K562 (cell line): ENCODE measurements at regions not wholly inside any gene's neighbourhood (a gene's known extent, or its start where the extent isn't known, plus 50 kb on each side); places are given as distances from the start of the nearest gene placed in this dataset.

Experiments
- ATAC-seq: fragments of 200-7000 bp; cut with Tn5 transposase; 3 replicates; pipeline ENCODE4 v1.9.1; 2020; ENCODE audit warnings: moderate library complexity
- BruUV-seq: library from RNA; stranded (reverse); fragments of 400-500 nt; replicated peaks from 2 replicates; lab custom pipeline; 2021; lab: Mats Ljungman, UMichigan
- CTCF ChIA-PET: fragments of 300-600 bp; formaldehyde crosslinking; extraction: SDS; loops from one replicate; lab custom pipeline; 2021; ENCODE audit warnings: low intra/inter-chr PET ratio; lab: Yijun Ruan, JAX
- POLR2A ChIA-PET: fragments of 300-600, 350-650 bp; sonication (Branson Sonifier 250); formaldehyde crosslinking; extraction: SDS; loops from one replicate; lab custom pipeline; 2021; ENCODE audit warnings: antibody characterized with exemption, inconsistent platforms; lab: Yijun Ruan, JAX
- DNase-seq, 4 experiments: peaks; one replicate each; pipeline versions ENCODE4 v3.0.0 to v3.0.0-alpha.2; 2011 to 2018; ENCODE audit warnings: low spot score in 3 of 4, mixed read lengths in 3 of 4; ENCODE audit errors: extremely low read depth in 1 of 4
- FAIRE-seq: peaks from 2 replicates; lab custom pipeline; 2011; peaks lifted over from hg19 to GRCh38; lab: Jason Lieb, UNC
- H2AFZ ChIP-seq: 2 replicates; pipeline ENCODE4 v1.6.0; 2011; ENCODE audit warnings: low read depth, low read length, control low read depth, inconsistent platforms
- H3K27ac ChIP-seq: fragments of 200-600 bp; 3 replicates; pipeline ENCODE4 v1.8.0; 2011; ENCODE audit warnings: low read depth, mild to moderate bottlenecking, control low read depth, inconsistent platforms, low read length, moderate library complexity, mixed read lengths; ENCODE audit errors: extremely low read depth
- H3K27me3 ChIP-seq, 2 experiments: fragments of 300-600 bp in 1 of 2; 2 replicates in 1 of 2; 3 replicates in 1 of 2; pipeline versions ENCODE4 v1.6.0 to v1.8.0; 2011; ENCODE audit warnings: inconsistent platforms in 2 of 2, low read length in 2 of 2, mild to moderate bottlenecking in 1 of 2, mixed read lengths in 1 of 2, moderate library complexity in 1 of 2; ENCODE audit not compliant: control insufficient read depth in 2 of 2, insufficient read depth in 2 of 2
- H3K36me3 ChIP-seq: fragments of 300-600 bp; 3 replicates; pipeline ENCODE4 v1.8.0; 2011; ENCODE audit warnings: mild to moderate bottlenecking, low read length, inconsistent platforms; ENCODE audit not compliant: control insufficient read depth, insufficient read depth
- H3K4me1 ChIP-seq, 2 experiments: fragments of 200-600 bp in 1 of 2; replicated peaks in 1 of 2; 2 replicates in 1 of 2; 3 replicates in 1 of 2; pipeline versions ENCODE4 v1.5.1 to v1.8.0; 2011; ENCODE audit warnings: inconsistent platforms in 2 of 2, low read length in 2 of 2, mild to moderate bottlenecking in 1 of 2, mixed read lengths in 1 of 2, moderate library complexity in 1 of 2; ENCODE audit not compliant: control insufficient read depth in 2 of 2, insufficient read depth in 2 of 2
- H3K4me2 ChIP-seq: 2 replicates; pipeline ENCODE4 v1.6.1; 2011; ENCODE audit warnings: low read length, control low read depth, inconsistent platforms, mixed read lengths; ENCODE audit not compliant: insufficient read depth
- H3K4me3 ChIP-seq: fragments of 200-600 bp; sonication (generic), shearing (Covaris generic); 2 replicates; pipeline ENCODE4 v1.5.1; 2016; ENCODE audit warnings: control low read depth, inconsistent platforms
- H3K79me2 ChIP-seq: fragments of 200-600 bp; 3 replicates; pipeline ENCODE4 v1.8.0; 2011; ENCODE audit warnings: low read length, inconsistent platforms; ENCODE audit not compliant: control insufficient read depth, insufficient read depth
- H3K9ac ChIP-seq, 2 experiments: 2 replicates each; pipeline versions ENCODE4 v1.6.0 to v1.6.1; 2011; ENCODE audit warnings: low read depth in 2 of 2, low read length in 2 of 2, control low read depth in 1 of 2, inconsistent platforms in 1 of 2, mild to moderate bottlenecking in 1 of 2, mixed read lengths in 1 of 2; ENCODE audit not compliant: insufficient read depth in 1 of 2
- H3K9me1 ChIP-seq: one replicate; pipeline ENCODE4 v1.6.0; 2011; ENCODE audit warnings: inconsistent platforms, mild to moderate bottlenecking, low read length, moderate library complexity; ENCODE audit not compliant: control insufficient read depth, insufficient read depth
- H3K9me3 ChIP-seq: replicated peaks from 2 replicates; pipeline ENCODE4 v1.5.1; 2011; ENCODE audit warnings: low read depth, low read length, inconsistent platforms; ENCODE audit not compliant: control insufficient read depth, insufficient read depth
- H4K20me1 ChIP-seq: replicated peaks from 2 replicates; pipeline ENCODE4 v1.6.1; 2011; ENCODE audit warnings: low read length, inconsistent platforms, mixed read lengths; ENCODE audit not compliant: control insufficient read depth, insufficient read depth
- CBX1 ChIP-seq: sonication (generic); IDR thresholded peaks from 2 replicates; pipeline ENCODE4 v1.6.1; 2016; ENCODE audit warnings: antibody characterized with exemption, low read depth, mild to moderate bottlenecking
- CBX2 ChIP-seq: fragments of 200-600 bp; sonication (generic); IDR thresholded peaks from one replicate; pipeline ENCODE4 v1.6.1; 2012; ENCODE audit warnings: mild to moderate bottlenecking, low read length, inconsistent platforms; ENCODE audit not compliant: insufficient read depth, poor library complexity, severe bottlenecking
- DPF2 ChIP-seq: fragments of 450-650 bp; IDR thresholded peaks from 2 replicates; pipeline ENCODE4 v1.6.1; 2016
- E2F6 ChIP-seq, 2 experiments: IDR thresholded peaks; 2 replicates each; pipeline ENCODE4 v1.6.1; 2011; ENCODE audit warnings: borderline replicate concordance in 1 of 2, control low read depth in 1 of 2, low read depth in 1 of 2, low read length in 1 of 2, mild to moderate bottlenecking in 1 of 2, mixed read lengths in 1 of 2, moderate library complexity in 1 of 2; ENCODE audit not compliant: insufficient read depth in 1 of 2, insufficient read length in 1 of 2, poor library complexity in 1 of 2, severe bottlenecking in 1 of 2; ENCODE audit errors: extremely low read depth in 1 of 2
- FOXA1 ChIP-seq: fragments of 450-650 bp; IDR thresholded peaks from 2 replicates; pipeline ENCODE4 v1.6.1; 2016; ENCODE audit warnings: mild to moderate bottlenecking, borderline replicate concordance
- HDGF ChIP-seq: fragments of 450-650 bp; IDR thresholded peaks from 2 replicates; pipeline ENCODE4 v1.6.1; 2016
- LARP7 ChIP-seq: fragments of 450-650 bp; IDR thresholded peaks from 2 replicates; pipeline ENCODE4 v1.6.1; 2016
- MAFG ChIP-seq: fragments of 450-650 bp; conservative IDR thresholded peaks from 2 replicates; pipeline ENCODE4 v1.6.1; 2016; ENCODE audit warnings: missing genetic modification characterization, missing compliant biosample characterization
- U2AF2 ChIP-seq: fragments of 200-400 bp; formaldehyde crosslinking; optimal IDR thresholded peaks from 2 replicates; pipeline ENCODE3; 2017; ENCODE audit warnings: low read depth, mild to moderate bottlenecking, low read length
- ZKSCAN8 ChIP-seq: fragments of 200-800 bp; sonication (Bioruptor generic); IDR thresholded peaks from 2 replicates; pipeline ENCODE4 v1.6.1; 2016; ENCODE audit warnings: missing genetic modification characterization, missing compliant biosample characterization
- ZNF174 ChIP-seq: fragments of 250-450 bp; sonication (Bioruptor Pico); IDR thresholded peaks from 2 replicates; pipeline ENCODE4 v1.4.0; 2020; ENCODE audit warnings: mild to moderate bottlenecking
- WGBS: fragments of 100-300 bp; shearing (Covaris generic); methylation state at CpG from one replicate; pipeline ENCODE4 v1.1.6; 2016; ENCODE audit warnings: low coverage, mixed read lengths; ENCODE audit not compliant: insufficient coverage; ENCODE audit errors: missing lambda C conversion rate; 5-methylcytosine and 5-hydroxymethylcytosine counted together
- in situ Hi-C: fragments of 300-500 bp; cut with MboI; formaldehyde crosslinking; loops from 4 replicates; pipeline ENCODE4 v1.15.0; 2018; ENCODE audit warnings: inconsistent platforms, mixed read lengths
- intact Hi-C: fragments of 100-400 bp; cut with micrococcal nuclease; formaldehyde crosslinking; loops from 2 replicates; pipeline ENCODE4 v1.14.2; 2022

DNA sequence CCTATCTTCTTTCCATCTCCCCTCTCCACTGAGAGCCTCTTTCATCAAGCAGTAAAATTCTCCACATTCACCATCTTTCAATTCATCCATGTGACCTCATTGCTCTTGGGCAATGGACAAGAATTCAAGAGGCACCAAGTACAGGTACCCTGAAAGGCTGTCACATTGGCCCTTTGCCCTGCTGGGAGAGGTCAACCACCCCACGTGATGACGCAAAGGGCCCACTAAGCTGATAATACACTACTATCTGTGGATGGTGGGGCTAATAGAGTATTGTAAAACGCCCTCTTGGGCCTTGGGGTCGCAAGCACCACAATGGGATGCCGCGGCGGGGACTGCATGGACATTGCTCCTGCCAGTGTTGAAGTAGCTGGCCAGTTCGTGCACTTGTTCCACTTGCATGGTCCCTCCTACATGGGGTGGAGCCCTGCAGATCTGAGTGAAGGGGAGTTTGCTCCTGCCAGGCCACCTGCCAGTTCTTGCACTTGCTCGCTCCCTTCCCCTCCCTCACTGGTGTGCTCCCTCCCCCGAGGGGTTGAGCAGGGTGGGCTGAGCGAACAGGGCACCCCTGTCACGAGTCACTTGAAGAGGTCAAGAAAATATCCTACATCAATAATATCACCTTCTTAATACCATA lies 1578.8 kb upstream of the RAG2 start (continued):
- TF ChIP-seq ZKSCAN8 (CRISPR knock-in tag), result no peak

DNA sequence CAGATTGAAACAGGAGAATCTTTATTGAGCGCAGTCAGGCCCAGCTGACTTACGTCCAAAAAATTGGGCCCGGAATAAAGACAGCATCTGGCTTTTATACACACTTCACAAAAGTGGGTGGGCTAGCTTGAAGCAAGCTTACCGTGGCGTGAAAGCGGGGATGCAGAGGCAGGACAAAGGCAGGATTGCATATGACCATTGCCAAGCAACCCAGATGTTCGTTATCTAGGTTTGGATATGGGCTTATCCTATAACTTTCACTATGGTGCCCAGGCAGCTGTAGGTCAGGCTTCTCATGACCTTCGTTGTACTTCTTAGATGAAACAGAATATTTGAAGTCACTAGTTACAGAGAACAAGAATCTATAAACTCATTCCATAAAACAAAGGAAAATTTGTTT lies 1575.6 kb upstream of the RAG2 start:
- no peak overlapping the region for H3K27ac ChIP-seq
- H3K79me2 ChIP-seq, result no peaks in the 10 kb centered on the region
- intact Hi-C loops, result no loop called here
- H3K36me3 ChIP-seq, result no peaks in the 10 kb centered on the region
- no peak overlapping the region for H3K9ac ChIP-seq
- H3K9me3 ChIP-seq, result no peaks in the 10 kb centered on the region
- POLR2A ChIA-PET, result no interaction called here
- H3K4me3 ChIP-seq, result no peak overlapping the region
- H3K4me1 ChIP-seq, result no peaks in the 10 kb centered on the region; a peak in 1 of 5 replicates
- no peak overlapping the region for H3K4me2 ChIP-seq
- no peaks in the 10 kb centered on the region for H3K9me1 ChIP-seq
- ATAC-seq, result no peak
- WGBS, result 31% methylated on average over 8 of the region's 8 CpGs
- no peaks in the 10 kb centered on the region for H3K27me3 ChIP-seq
- BruUV-seq, result no TSS peak
- H2AFZ ChIP-seq, result no peak overlapping the region
- H4K20me1 ChIP-seq, result no peaks in the 10 kb centered on the region
- in situ Hi-C loops, result no loop called here
- peak; percentile 71 for FAIRE-seq
- CTCF ChIA-PET, result no interaction called here
- TF ChIP-seq CBX1, result no peak
- TF ChIP-seq FOXA1, result no peak
- no peak for TF ChIP-seq HDGF
- TF ChIP-seq MAFG (tag), result no peak
- no peak for TF ChIP-seq LARP7
- no peak for TF ChIP-seq DPF2
- no peak for TF ChIP-seq E2F6 (IDR thresholded peaks at IDR 0.05; ENCODE audit: borderline replicate concordance in 1 of 2, extremely low read depth in 1 of 2, insufficient read depth in 1 of 2, insufficient read length in 1 of 2, low read depth in 1 of 2, low read length in 1 of 2, poor library complexity in 1 of 2, severe bottlenecking in 1 of 2)
- TF ChIP-seq U2AF2, result no peak
- TF ChIP-seq ZNF174 (CRISPR knock-in tag), result no peak
- no peak for TF ChIP-seq CBX2
- DNase-seq, result no peak
